ENCODE measurements at regions not wholly inside any gene's neighbourhood (a gene's known extent, or its start where the extent isn't known, plus 50 kb on each side); places are given as distances from the start of the nearest gene placed in this dataset.

DNA sequence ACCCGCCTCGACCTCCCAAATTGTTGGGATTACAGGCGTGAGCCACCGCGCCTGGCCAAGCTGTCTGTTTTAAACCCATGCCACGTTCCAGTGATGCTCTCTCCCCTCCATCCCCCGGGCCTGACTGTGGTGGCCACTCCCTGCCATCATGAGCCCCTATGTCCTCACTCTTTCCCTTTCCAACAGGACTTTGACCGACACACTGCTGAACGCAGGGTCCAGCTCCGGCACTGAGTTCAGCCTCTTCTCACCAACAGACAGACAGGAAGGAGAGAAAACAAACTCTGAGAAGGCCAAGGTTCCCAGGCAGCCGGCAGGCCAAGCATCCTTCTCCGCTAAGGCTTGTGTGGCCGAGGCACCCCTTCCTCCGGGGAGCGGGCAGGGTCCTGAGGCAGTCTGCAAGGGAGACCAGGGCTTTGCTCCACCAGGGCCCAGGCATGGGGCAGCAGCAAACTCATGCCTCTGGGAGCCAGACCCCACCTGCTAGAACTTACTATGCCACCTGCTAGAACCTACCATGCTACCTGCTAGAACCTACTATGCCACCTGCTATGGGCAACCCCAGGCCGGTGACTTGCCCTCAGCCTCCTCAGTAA is 152.7 kb downstream of the CRYBB2 start:
- ATAC-seq: no peak
- no peak for TF ChIP-seq ARNTL (CRISPR knock-in tag; IDR thresholded peaks at IDR 0.05; ENCODE audit: borderline replicate concordance, low read depth)
- TF ChIP-seq, protein P1, sequence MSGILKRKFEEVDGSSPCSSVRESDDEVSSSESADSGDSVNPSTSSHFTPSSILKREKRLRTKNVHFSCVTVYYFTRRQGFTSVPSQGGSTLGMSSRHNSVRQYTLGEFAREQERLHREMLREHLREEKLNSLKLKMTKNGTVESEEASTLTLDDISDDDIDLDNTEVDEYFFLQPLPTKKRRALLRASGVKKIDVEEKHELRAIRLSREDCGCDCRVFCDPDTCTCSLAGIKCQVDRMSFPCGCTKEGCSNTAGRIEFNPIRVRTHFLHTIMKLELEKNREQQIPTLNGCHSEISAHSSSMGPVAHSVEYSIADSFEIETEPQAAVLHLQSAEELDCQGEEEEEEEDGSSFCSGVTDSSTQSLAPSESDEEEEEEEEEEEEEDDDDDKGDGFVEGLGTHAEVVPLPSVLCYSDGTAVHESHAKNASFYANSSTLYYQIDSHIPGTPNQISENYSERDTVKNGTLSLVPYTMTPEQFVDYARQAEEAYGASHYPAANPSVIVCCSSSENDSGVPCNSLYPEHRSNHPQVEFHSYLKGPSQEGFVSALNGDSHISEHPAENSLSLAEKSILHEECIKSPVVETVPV (CRISPR knock-in tag; IDR thresholded peaks at IDR 0.05): no peak
- TF ChIP-seq, protein P2, sequence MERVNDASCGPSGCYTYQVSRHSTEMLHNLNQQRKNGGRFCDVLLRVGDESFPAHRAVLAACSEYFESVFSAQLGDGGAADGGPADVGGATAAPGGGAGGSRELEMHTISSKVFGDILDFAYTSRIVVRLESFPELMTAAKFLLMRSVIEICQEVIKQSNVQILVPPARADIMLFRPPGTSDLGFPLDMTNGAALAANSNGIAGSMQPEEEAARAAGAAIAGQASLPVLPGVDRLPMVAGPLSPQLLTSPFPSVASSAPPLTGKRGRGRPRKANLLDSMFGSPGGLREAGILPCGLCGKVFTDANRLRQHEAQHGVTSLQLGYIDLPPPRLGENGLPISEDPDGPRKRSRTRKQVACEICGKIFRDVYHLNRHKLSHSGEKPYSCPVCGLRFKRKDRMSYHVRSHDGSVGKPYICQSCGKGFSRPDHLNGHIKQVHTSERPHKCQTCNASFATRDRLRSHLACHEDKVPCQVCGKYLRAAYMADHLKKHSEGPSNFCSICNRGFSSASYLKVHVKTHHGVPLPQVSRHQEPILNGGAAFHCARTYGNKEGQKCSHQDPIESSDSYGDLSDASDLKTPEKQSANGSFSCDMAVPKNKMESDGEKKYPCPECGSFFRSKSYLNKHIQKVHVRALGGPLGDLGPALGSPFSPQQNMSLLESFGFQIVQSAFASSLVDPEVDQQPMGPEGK (CRISPR knock-in tag; IDR thresholded peaks at IDR 0.05; ENCODE audit: borderline replicate concordance): no peak
- no peak for TF ChIP-seq ZNF8 (CRISPR knock-in tag; IDR thresholded peaks at IDR 0.05)
- TF ChIP-seq, protein P3, sequence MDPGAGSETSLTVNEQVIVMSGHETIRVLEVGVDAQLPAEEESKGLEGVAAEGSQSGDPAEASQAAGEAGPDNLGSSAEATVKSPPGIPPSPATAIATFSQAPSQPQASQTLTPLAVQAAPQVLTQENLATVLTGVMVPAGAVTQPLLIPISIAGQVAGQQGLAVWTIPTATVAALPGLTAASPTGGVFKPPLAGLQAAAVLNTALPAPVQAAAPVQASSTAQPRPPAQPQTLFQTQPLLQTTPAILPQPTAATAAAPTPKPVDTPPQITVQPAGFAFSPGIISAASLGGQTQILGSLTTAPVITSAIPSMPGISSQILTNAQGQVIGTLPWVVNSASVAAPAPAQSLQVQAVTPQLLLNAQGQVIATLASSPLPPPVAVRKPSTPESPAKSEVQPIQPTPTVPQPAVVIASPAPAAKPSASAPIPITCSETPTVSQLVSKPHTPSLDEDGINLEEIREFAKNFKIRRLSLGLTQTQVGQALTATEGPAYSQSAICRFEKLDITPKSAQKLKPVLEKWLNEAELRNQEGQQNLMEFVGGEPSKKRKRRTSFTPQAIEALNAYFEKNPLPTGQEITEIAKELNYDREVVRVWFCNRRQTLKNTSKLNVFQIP (CRISPR knock-in tag; IDR thresholded peaks at IDR 0.05; ENCODE audit: borderline replicate concordance, low read depth): no peak
- TF ChIP-seq ISL1 (CRISPR knock-in tag; IDR thresholded peaks at IDR 0.05): no peak
- TF ChIP-seq, protein P4, sequence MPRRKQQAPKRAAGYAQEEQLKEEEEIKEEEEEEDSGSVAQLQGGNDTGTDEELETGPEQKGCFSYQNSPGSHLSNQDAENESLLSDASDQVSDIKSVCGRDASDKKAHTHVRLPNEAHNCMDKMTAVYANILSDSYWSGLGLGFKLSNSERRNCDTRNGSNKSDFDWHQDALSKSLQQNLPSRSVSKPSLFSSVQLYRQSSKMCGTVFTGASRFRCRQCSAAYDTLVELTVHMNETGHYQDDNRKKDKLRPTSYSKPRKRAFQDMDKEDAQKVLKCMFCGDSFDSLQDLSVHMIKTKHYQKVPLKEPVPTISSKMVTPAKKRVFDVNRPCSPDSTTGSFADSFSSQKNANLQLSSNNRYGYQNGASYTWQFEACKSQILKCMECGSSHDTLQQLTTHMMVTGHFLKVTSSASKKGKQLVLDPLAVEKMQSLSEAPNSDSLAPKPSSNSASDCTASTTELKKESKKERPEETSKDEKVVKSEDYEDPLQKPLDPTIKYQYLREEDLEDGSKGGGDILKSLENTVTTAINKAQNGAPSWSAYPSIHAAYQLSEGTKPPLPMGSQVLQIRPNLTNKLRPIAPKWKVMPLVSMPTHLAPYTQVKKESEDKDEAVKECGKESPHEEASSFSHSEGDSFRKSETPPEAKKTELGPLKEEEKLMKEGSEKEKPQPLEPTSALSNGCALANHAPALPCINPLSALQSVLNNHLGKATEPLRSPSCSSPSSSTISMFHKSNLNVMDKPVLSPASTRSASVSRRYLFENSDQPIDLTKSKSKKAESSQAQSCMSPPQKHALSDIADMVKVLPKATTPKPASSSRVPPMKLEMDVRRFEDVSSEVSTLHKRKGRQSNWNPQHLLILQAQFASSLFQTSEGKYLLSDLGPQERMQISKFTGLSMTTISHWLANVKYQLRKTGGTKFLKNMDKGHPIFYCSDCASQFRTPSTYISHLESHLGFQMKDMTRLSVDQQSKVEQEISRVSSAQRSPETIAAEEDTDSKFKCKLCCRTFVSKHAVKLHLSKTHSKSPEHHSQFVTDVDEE (CRISPR knock-in tag; IDR thresholded peaks at IDR 0.05): no peak
- no peak for TF ChIP-seq ZNF565 (CRISPR knock-in tag; conservative IDR thresholded peaks at IDR 0.05; ENCODE audit: low read depth)
- TF ChIP-seq CSDC2 (CRISPR knock-in tag; IDR thresholded peaks at IDR 0.05): no peak
- no peak for TF ChIP-seq SNAI2 (CRISPR knock-in tag; IDR thresholded peaks at IDR 0.05)
- TF ChIP-seq BACH2 (CRISPR knock-in tag; IDR thresholded peaks at IDR 0.05; ENCODE audit: borderline replicate concordance): no peak
- TF ChIP-seq ESRRG (CRISPR knock-in tag; IDR thresholded peaks at IDR 0.05): no peak
- no peak for TF ChIP-seq RARB (CRISPR knock-in tag; IDR thresholded peaks at IDR 0.05)
- TF ChIP-seq PPARA (CRISPR knock-in tag; IDR thresholded peaks at IDR 0.05; ENCODE audit: borderline replicate concordance): no peak
- TF ChIP-seq ZFP3 (CRISPR knock-in tag; IDR thresholded peaks at IDR 0.05): no peak
- TF ChIP-seq GLIS3 (CRISPR knock-in tag; IDR thresholded peaks at IDR 0.05): no peak
- TF ChIP-seq, protein P5, sequence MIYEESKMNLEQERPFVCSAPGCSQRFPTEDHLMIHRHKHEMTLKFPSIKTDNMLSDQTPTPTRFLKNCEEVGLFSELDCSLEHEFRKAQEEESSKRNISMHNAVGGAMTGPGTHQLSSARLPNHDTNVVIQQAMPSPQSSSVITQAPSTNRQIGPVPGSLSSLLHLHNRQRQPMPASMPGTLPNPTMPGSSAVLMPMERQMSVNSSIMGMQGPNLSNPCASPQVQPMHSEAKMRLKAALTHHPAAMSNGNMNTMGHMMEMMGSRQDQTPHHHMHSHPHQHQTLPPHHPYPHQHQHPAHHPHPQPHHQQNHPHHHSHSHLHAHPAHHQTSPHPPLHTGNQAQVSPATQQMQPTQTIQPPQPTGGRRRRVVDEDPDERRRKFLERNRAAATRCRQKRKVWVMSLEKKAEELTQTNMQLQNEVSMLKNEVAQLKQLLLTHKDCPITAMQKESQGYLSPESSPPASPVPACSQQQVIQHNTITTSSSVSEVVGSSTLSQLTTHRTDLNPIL (CRISPR knock-in tag; IDR thresholded peaks at IDR 0.05; ENCODE audit: low read depth): no peak
- TF ChIP-seq TCF4 (CRISPR knock-in tag; IDR thresholded peaks at IDR 0.05; ENCODE audit: borderline replicate concordance): no peak
- no peak for TF ChIP-seq ZNF70 (CRISPR knock-in tag; IDR thresholded peaks at IDR 0.05)

DNA sequence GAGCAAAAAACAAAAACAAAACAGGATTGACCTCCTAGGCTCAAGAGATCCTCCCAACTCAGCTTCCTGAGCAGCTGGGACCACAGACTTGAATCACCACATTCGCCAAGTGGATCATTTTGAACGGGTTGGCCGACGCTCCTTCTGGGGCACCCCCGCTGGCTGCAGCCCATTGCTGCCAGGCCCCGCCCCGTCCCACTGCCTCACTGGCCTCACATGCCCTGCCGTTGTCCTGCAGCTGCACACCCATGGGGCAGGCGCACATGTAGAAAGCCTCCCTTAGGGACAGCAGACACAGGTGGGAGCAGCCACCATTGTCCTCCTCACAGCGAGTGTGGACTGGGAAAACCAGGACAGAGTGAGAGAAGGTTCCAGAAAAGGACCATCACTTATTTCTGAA is 154.5 kb downstream of the CRYBB2 start:
- TF ChIP-seq ZFP3 (CRISPR knock-in tag; IDR thresholded peaks at IDR 0.05) (no peak), ZFP30 (CRISPR knock-in tag; IDR thresholded peaks at IDR 0.05) (no peak), PPARA (CRISPR knock-in tag; IDR thresholded peaks at IDR 0.05; ENCODE audit: borderline replicate concordance) (no peak)
- TF ChIP-seq, protein P1 (CRISPR knock-in tag; IDR thresholded peaks at IDR 0.05): no peak
- ATAC-seq: no peak
